ENCODE measurements at regions not wholly inside any gene's neighbourhood (a gene's known extent, or its start where the extent isn't known, plus 50 kb on each side); places are given as distances from the start of the nearest gene placed in this dataset.

GRCh38 chr16:64416216-64417005, 705.5 kb downstream of the CDH11 start:
- TF ChIP-seq CBX3 (IDR thresholded peaks at IDR 0.05; ENCODE audit: borderline replicate concordance, low read depth) (no peak), IRF4 (IDR thresholded peaks at IDR 0.05; ENCODE audit: low read depth, low read length) (peak; percentile 53; the same call in 1 of the 2 replicates), SMARCA5 (IDR thresholded peaks at IDR 0.05) (no peak), SPI1 (IDR thresholded peaks at IDR 0.05; ENCODE audit: borderline replicate concordance, insufficient read depth, low read depth, low read length) (0 out of 2 replicates have a peak, but pooled peaks have one; percentile 28), IKZF1 (conservative IDR thresholded peaks at IDR 0.05) (0 out of 2 replicates have a peak, but pooled peaks have one; percentile 12), SREBF1 (IDR thresholded peaks at IDR 0.05; ENCODE audit: low read length) (no peak)
- intact Hi-C loops (cut with micrococcal nuclease; ENCODE audit: unreplicated experiment) (no loop called here), in situ Hi-C loops (cut with MboI) (no loop called here)
- ChIA-PET POLR2A (no interaction called here), CTCF (no interaction called here), RAD21 (ENCODE audit: unreplicated experiment) (no interaction called here), SMC1A (ENCODE audit: uncharacterized antibody, unreplicated experiment) (no interaction called here)
- DNase-seq (ENCODE audit: low read depth, low spot score) (no peak), ATAC-seq (peak; percentile 77), FAIRE-seq (no peak)
- Histone ChIP-seq H3K4me2 (ENCODE audit: control insufficient read depth, insufficient read depth) (no peak overlapping the region), H3K36me3 (ENCODE audit: control insufficient read depth in 2 of 2, insufficient read depth in 2 of 2, low read length in 1 of 2) (no peaks in the 10 kb centered on the region), H3K4me1 (ENCODE audit: control insufficient read depth, insufficient read depth, low read length) (no peaks in the 10 kb centered on the region), H3K27me3 (replicated peaks in 1 of 2; ENCODE audit: control insufficient read depth in 2 of 2, insufficient read depth in 2 of 2, low read length in 1 of 2) (no peaks in the 10 kb centered on the region), H3K4me3 (no peak overlapping the region), H4K20me1 (ENCODE audit: control insufficient read depth, insufficient read depth) (no peaks in the 10 kb centered on the region), H2AFZ (ENCODE audit: control insufficient read depth, low read depth, low read length) (no peak overlapping the region), H3K9ac (ENCODE audit: control insufficient read depth, insufficient read depth, low read length) (no peak overlapping the region), H3K9me3 (replicated peaks; ENCODE audit: control insufficient read depth, insufficient read depth, low read length) (no peaks in the 10 kb centered on the region), H3K79me2 (ENCODE audit: control insufficient read depth, insufficient read depth, low read length) (no peaks in the 10 kb centered on the region), H3K27ac (ENCODE audit: control insufficient read depth, insufficient read depth) (no peak overlapping the region)
- BruUV-seq (replicated peaks), result no TSS peak
- 45% methylated on average over 5 of the region's 5 CpGs for WGBS (ENCODE audit: insufficient coverage, insufficient replicate concordance, low lambda C conversion rate, missing lambda C conversion rate)

GRCh38 chr16:64412578-64413280, 709.1 kb downstream of the CDH11 start:
- ChIA-PET CTCF (no interaction called here), SMC1A (ENCODE audit: uncharacterized antibody, unreplicated experiment) (no interaction called here), RAD21 (ENCODE audit: unreplicated experiment) (no interaction called here), POLR2A (no interaction called here)
- H3K4me2 ChIP-seq (ENCODE audit: control insufficient read depth, insufficient read depth), result no peak overlapping the region
- no peaks in the 10 kb centered on the region for H3K27me3 ChIP-seq (replicated peaks in 1 of 2; ENCODE audit: control insufficient read depth in 2 of 2, insufficient read depth in 2 of 2, low read length in 1 of 2)
- BruUV-seq (replicated peaks), result no TSS peak
- H3K9me3 ChIP-seq (replicated peaks; ENCODE audit: control insufficient read depth, insufficient read depth, low read length), result no peaks in the 10 kb centered on the region
- ATAC-seq (peak; percentile 72), DNase-seq (ENCODE audit: low read depth, low spot score) (no peak), FAIRE-seq (no peak)
- H3K27ac ChIP-seq (ENCODE audit: control insufficient read depth, insufficient read depth), result no peak overlapping the region
- no peaks in the 10 kb centered on the region for H4K20me1 ChIP-seq (ENCODE audit: control insufficient read depth, insufficient read depth)
- in situ Hi-C loops (cut with MboI) (no loop called here), intact Hi-C loops (cut with micrococcal nuclease; ENCODE audit: unreplicated experiment) (no loop called here)
- 0% methylated on average over 2 of the region's 2 CpGs for WGBS (ENCODE audit: insufficient coverage, insufficient replicate concordance, low lambda C conversion rate, missing lambda C conversion rate)
- no peak overlapping the region for H3K4me3 ChIP-seq
- H3K36me3 ChIP-seq (ENCODE audit: control insufficient read depth in 2 of 2, insufficient read depth in 2 of 2, low read length in 1 of 2), result no peaks in the 10 kb centered on the region
- TF ChIP-seq GATAD2B (conservative IDR thresholded peaks at IDR 0.05; ENCODE audit: low read depth) (no peak), SREBF2 (IDR thresholded peaks at IDR 0.05; ENCODE audit: low read length) (no peak), ETV6 (conservative IDR thresholded peaks at IDR 0.05 in 1 of 2, IDR thresholded peaks at IDR 0.05 in 1 of 2; ENCODE audit: borderline replicate concordance in 1 of 2, low read depth in 1 of 2) (no peak), MEF2B (IDR thresholded peaks at IDR 0.05; ENCODE audit: partially characterized antibody, poor library complexity, severe bottlenecking) (peak; percentile 77), ASH2L (IDR thresholded peaks at IDR 0.05; ENCODE audit: borderline replicate concordance, low read depth) (no peak), BHLHE40 (IDR thresholded peaks at IDR 0.05; ENCODE audit: borderline replicate concordance in 1 of 2, low read depth in 2 of 2, low read length in 1 of 2) (no peak)
- no peak overlapping the region for H2AFZ ChIP-seq (ENCODE audit: control insufficient read depth, low read depth, low read length)
- no peaks in the 10 kb centered on the region for H3K4me1 ChIP-seq (ENCODE audit: control insufficient read depth, insufficient read depth, low read length)
- H3K9ac ChIP-seq (ENCODE audit: control insufficient read depth, insufficient read depth, low read length), result no peak overlapping the region
- H3K79me2 ChIP-seq (ENCODE audit: control insufficient read depth, insufficient read depth, low read length), result no peaks in the 10 kb centered on the region
